Activated B cell treated with CpG ODN at 0.5 μM for 24 hours (primary cell): ENCODE measurements at regions not wholly inside any gene's neighbourhood (a gene's known extent, or its start where the extent isn't known, plus 50 kb on each side); places are given as distances from the start of the nearest gene placed in this dataset.

Experiments used
- ATAC-seq: fragments of 200-7000 bp; cut with Tn5 transposase; one replicate; pipeline ENCODE4 v1.10.0; 2021; ENCODE audit warnings: low read depth, mild to moderate bottlenecking, moderate library complexity
- CTCF ChIA-PET: fragments of 350-600 bp; sonication (Branson Sonifier 250); formaldehyde crosslinking; loops from one replicate; lab custom pipeline; 2021; ENCODE audit warnings: antibody characterized with exemption; lab: Charles Lee
- POLR2A ChIA-PET: fragments of 350-600 bp; sonication (Branson Sonifier 250); formaldehyde crosslinking; loops from one replicate; lab custom pipeline; 2021; ENCODE audit warnings: antibody characterized with exemption; lab: Charles Lee
- DNase-seq: peaks from one replicate; pipeline ENCODE4 v3.0.0; 2022
- H3K27ac Mint-ChIP-seq: one replicate; pipeline ENCODE4 v1.8.0; 2020; ENCODE audit warnings: mixed read lengths
- H3K27me3 Mint-ChIP-seq: one replicate; pipeline ENCODE4 v1.8.0; 2021; ENCODE audit warnings: mixed read lengths
- H3K36me3 Mint-ChIP-seq: one replicate; pipeline ENCODE4 v1.8.0; 2021; ENCODE audit warnings: low read depth, mixed read lengths
- H3K4me1 Mint-ChIP-seq: one replicate; pipeline ENCODE4 v1.8.0; 2021; ENCODE audit warnings: mixed read lengths
- H3K4me3 Mint-ChIP-seq: one replicate; pipeline ENCODE4 v1.8.0; 2020; ENCODE audit warnings: mild to moderate bottlenecking, mixed read lengths
- H3K9me3 Mint-ChIP-seq: one replicate; pipeline ENCODE4 v1.8.0; 2020; ENCODE audit warnings: mixed read lengths
- intact Hi-C: fragments of 100-400 bp; cut with micrococcal nuclease; formaldehyde crosslinking; loops from one replicate; pipeline ENCODE4 v1.15.1; 2024
- TF ChIP-seq, protein P1 (sequence below): fragments of 200-600 bp; IDR thresholded peaks from one replicate; pipeline ENCODE4 v1.8.0; 2022; ENCODE audit warnings: antibody characterized with exemption, mild to moderate bottlenecking

DNA sequence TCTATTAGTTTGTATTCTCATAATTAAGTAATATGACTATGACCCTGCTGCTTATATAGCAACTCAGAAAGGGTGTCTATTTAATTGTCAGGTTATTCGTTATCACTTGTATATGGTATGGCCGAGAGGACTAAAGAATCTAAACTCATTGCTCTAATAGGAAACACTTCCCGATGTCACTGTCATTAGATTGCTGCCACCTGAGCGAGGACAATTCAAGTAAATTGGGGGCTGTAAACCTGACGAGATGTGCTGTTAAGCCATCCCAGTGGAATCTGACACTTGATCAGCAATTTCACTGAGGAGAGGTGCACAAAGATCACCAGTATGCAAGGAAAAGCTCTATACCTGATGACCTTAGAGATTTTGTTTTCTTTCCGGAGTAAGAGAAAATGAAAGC, 1319.3 kb downstream of the MAT2B start:
- ATAC-seq: no peak
- Mint-ChIP-seq H3K4me1 (no peaks in the 10 kb centered on the region), H3K4me3 (no peak overlapping the region), H3K36me3 (no peaks in the 10 kb centered on the region), H3K27ac (no peak overlapping the region), H3K27me3 (no peaks in the 10 kb centered on the region), H3K9me3 (no peaks in the 10 kb centered on the region)
- ChIA-PET POLR2A (no interaction called here), CTCF (no interaction called here)
- TF ChIP-seq, protein P1, sequence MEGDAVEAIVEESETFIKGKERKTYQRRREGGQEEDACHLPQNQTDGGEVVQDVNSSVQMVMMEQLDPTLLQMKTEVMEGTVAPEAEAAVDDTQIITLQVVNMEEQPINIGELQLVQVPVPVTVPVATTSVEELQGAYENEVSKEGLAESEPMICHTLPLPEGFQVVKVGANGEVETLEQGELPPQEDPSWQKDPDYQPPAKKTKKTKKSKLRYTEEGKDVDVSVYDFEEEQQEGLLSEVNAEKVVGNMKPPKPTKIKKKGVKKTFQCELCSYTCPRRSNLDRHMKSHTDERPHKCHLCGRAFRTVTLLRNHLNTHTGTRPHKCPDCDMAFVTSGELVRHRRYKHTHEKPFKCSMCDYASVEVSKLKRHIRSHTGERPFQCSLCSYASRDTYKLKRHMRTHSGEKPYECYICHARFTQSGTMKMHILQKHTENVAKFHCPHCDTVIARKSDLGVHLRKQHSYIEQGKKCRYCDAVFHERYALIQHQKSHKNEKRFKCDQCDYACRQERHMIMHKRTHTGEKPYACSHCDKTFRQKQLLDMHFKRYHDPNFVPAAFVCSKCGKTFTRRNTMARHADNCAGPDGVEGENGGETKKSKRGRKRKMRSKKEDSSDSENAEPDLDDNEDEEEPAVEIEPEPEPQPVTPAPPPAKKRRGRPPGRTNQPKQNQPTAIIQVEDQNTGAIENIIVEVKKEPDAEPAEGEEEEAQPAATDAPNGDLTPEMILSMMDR: no peak
- DNase-seq: no peak
- intact Hi-C loops: no loop called here

- CTCF ChIA-PET: no interaction called here
- no peaks in the 10 kb centered on the region for H3K4me1 Mint-ChIP-seq
Observed at GRCh38 chr5:164832516-164832915, 1327.1 kb downstream of the MAT2B start.

GRCh38 chr5:164844348-164844747, 1338.9 kb downstream of the MAT2B start:
- H3K27me3 Mint-ChIP-seq: no peaks in the 10 kb centered on the region
- no peak overlapping the region for H3K27ac Mint-ChIP-seq
- H3K4me3 Mint-ChIP-seq: no peak overlapping the region
- DNase-seq: no peak
- TF ChIP-seq, protein P1: no peak
- intact Hi-C loops: no loop called here
- POLR2A ChIA-PET: no interaction called here
- ATAC-seq: no peak
- peaks cover 5% of the 10 kb centered on the region for H3K9me3 Mint-ChIP-seq
- no peaks in the 10 kb centered on the region for H3K4me1 Mint-ChIP-seq
- CTCF ChIA-PET: no interaction called here
- H3K36me3 Mint-ChIP-seq: no peaks in the 10 kb centered on the region

More at GRCh38 chr5:164832516-164832915, 1327.1 kb downstream of the MAT2B start:
- Mint-ChIP-seq H3K27ac (no peak overlapping the region), H3K4me3 (no peak overlapping the region), H3K36me3 (no peaks in the 10 kb centered on the region), H3K27me3 (no peaks in the 10 kb centered on the region), H3K9me3 (no peaks in the 10 kb centered on the region)
- DNase-seq (no peak), ATAC-seq (no peak)
- POLR2A ChIA-PET: no interaction called here
- intact Hi-C loops: no loop called here
- TF ChIP-seq, protein P1: no peak

GRCh38 chr5:164860896-164861295, 1355.5 kb downstream of the MAT2B start:
- H3K27me3 Mint-ChIP-seq: no peaks in the 10 kb centered on the region
- no peak for DNase-seq
- no peak overlapping the region for H3K4me3 Mint-ChIP-seq
- intact Hi-C loops: no loop called here
- no peaks in the 10 kb centered on the region for H3K36me3 Mint-ChIP-seq
- ChIA-PET POLR2A (no interaction called here), CTCF (no interaction called here)
- no peaks in the 10 kb centered on the region for H3K9me3 Mint-ChIP-seq
- H3K4me1 Mint-ChIP-seq: no peaks in the 10 kb centered on the region
- TF ChIP-seq, protein P1: no peak
- ATAC-seq: no peak
- no peak overlapping the region for H3K27ac Mint-ChIP-seq

DNA sequence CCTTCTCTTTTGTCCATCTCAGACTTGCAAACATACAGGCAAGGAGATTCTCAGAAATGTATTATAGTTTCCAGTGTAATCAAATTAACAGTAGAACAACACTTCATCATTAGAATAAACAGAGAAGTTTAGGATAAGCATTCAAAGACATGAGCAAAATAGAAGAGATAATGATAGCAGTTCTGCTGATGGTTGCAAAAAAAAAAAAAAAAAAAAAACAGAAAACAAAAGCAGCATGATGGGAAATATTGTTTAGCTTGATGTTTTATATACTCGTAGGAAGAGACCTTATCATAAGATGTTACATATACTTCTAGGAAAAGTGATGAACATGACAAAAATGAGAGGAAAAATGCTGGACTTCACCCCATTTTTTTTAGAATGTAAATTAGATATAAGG, 1356.2 kb downstream of the MAT2B start:
- TF ChIP-seq, protein P1: no peak
- intact Hi-C loops: no loop called here
- CTCF ChIA-PET: no interaction called here
- POLR2A ChIA-PET: no interaction called here
- no peak overlapping the region for H3K4me3 Mint-ChIP-seq
- no peaks in the 10 kb centered on the region for H3K9me3 Mint-ChIP-seq
- DNase-seq (no peak), ATAC-seq (no peak)
- no peaks in the 10 kb centered on the region for H3K27me3 Mint-ChIP-seq
- no peak overlapping the region for H3K27ac Mint-ChIP-seq
- H3K4me1 Mint-ChIP-seq: no peaks in the 10 kb centered on the region
- no peaks in the 10 kb centered on the region for H3K36me3 Mint-ChIP-seq
